ENCODE measurements at regions not wholly inside any gene's neighbourhood (a gene's known extent, or its start where the extent isn't known, plus 50 kb on each side); places are given as distances from the start of the nearest gene placed in this dataset.

DNA sequence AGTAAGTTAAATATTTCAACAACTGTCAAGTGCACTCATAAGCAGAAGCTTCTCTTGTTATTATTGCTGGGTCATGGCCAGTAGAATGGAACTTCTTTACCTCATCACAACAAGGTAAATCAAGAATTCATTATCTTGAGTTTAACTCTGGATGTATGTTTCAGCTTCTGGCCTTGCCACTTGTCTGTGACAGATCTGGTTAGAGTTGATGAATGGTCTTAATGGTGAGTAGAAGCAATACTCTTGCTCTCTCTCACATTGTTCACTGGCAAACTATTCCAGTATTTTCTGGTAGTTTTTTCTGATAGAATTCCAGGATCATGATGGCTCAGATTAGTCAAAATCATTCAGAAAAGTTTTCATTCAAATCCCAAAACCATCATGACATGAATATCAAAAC, 51.3 kb upstream of the NR4A2 start:
- no peak for DNase-seq (ENCODE audit: low read depth in 1 of 2, low spot score in 1 of 2)

DNA sequence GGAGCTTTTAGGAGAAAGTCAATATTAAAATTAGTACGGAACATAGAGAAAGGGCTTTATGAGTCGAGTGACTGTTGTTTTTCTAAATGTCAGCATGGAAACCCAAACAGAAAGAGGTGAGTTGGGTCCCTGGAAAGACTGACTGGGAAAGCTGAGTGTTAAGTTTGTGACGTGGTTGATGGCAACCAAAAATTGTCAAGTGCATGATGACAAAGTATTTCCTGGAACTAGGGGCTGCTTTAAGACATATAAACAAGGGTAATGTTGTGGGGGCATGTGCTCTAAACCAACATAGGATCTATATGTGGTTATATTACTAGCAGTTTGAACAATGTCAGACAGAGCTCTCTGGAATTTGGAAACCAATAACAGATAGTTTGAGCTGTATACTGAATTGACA, 50.9 kb upstream of the GPD2 start:
- peak in 1 of 2 donors; percentile 51 for DNase-seq (ENCODE audit: low read depth in 1 of 2, low spot score in 1 of 2)
